ENCODE measurements at regions not wholly inside any gene's neighbourhood (a gene's known extent, or its start where the extent isn't known, plus 50 kb on each side); places are given as distances from the start of the nearest gene placed in this dataset.
"Not testable (repeated sequence)": the region's sequence is repeated elsewhere in the genome, so short reads cannot be mapped to it uniquely, and the experiment has no call there.

GRCh38 chr1:120617493-120617892 lies 106.3 kb upstream of the NBPF26 start:
- not testable (repeated sequence) for DNase-seq (ENCODE audit: low spot score)

- DNase-seq (ENCODE audit: low spot score), result not testable (repeated sequence)
These were observed 103.7 kb upstream of the NBPF26 start for GRCh38 chr1:120619867-120620692.

- not testable (repeated sequence) for DNase-seq (ENCODE audit: low spot score)
These were observed 103.1 kb upstream of the NBPF26 start for GRCh38 chr1:120620693-120620969.

- not testable (repeated sequence) for DNase-seq (ENCODE audit: low spot score)
These were observed 102.5 kb upstream of the NBPF26 start for GRCh38 chr1:120621278-120621677.

GRCh38 chr1:120623539-120623938 lies 100.2 kb upstream of the NBPF26 start:
- DNase-seq (ENCODE audit: low spot score), result not testable (repeated sequence)

- DNase-seq (ENCODE audit: low spot score), result not testable (repeated sequence)
These were observed 99.1 kb upstream of the NBPF26 start for GRCh38 chr1:120624565-120625064.

- not testable (repeated sequence) for DNase-seq (ENCODE audit: low spot score)
These were observed 93.8 kb upstream of the NBPF26 start for GRCh38 chr1:120629832-120630455.

GRCh38 chr1:120634816-120635806 lies 88.6 kb upstream of the NBPF26 start:
- not testable (repeated sequence) for DNase-seq (ENCODE audit: low spot score)

GRCh38 chr1:120640261-120641013 lies 83.3 kb upstream of the NBPF26 start:
- DNase-seq (ENCODE audit: low spot score), result not testable (repeated sequence)

- DNase-seq (ENCODE audit: low spot score), result not testable (repeated sequence)
These were observed 82.8 kb upstream of the NBPF26 start for GRCh38 chr1:120641014-120641302.

GRCh38 chr1:120647182-120647581 lies 76.6 kb upstream of the NBPF26 start:
- not testable (repeated sequence) for DNase-seq (ENCODE audit: low spot score)

GRCh38 chr1:120648915-120649623 lies 74.7 kb upstream of the NBPF26 start:
- DNase-seq (ENCODE audit: low spot score), result not testable (repeated sequence)

GRCh38 chr1:120649730-120650129 lies 74.0 kb upstream of the NBPF26 start:
- not testable (repeated sequence) for DNase-seq (ENCODE audit: low spot score)

GRCh38 chr1:120654114-120654513 lies 69.6 kb upstream of the NBPF26 start:
- not testable (repeated sequence) for DNase-seq (ENCODE audit: low spot score)

- not testable (repeated sequence) for DNase-seq (ENCODE audit: low spot score)
These were observed 68.4 kb upstream of the NBPF26 start for GRCh38 chr1:120655394-120655793.

GRCh38 chr1:120656116-120656515 lies 67.6 kb upstream of the NBPF26 start:
- DNase-seq (ENCODE audit: low spot score), result not testable (repeated sequence)

- not testable (repeated sequence) for DNase-seq (ENCODE audit: low spot score)
These were observed 65.9 kb upstream of the NBPF26 start for GRCh38 chr1:120657804-120658203.

- DNase-seq (ENCODE audit: low spot score), result not testable (repeated sequence)
These were observed 65.1 kb upstream of the NBPF26 start for GRCh38 chr1:120658622-120659021.

GRCh38 chr1:120659133-120659532 lies 64.6 kb upstream of the NBPF26 start:
- not testable (repeated sequence) for DNase-seq (ENCODE audit: low spot score)

GRCh38 chr1:120664376-120665249 lies 59.1 kb upstream of the NBPF26 start:
- not testable (repeated sequence) for DNase-seq (ENCODE audit: low spot score)
